OCI-LY3 (cell line): ENCODE measurements at regions not wholly inside any gene's neighbourhood (a gene's known extent, or its start where the extent isn't known, plus 50 kb on each side); places are given as distances from the start of the nearest gene placed in this dataset.

Experiments
- EZH2phosphoT487 ChIP-seq: fragments of 200-600 bp; shearing (Covaris generic); IDR thresholded peaks from 2 replicates; pipeline ENCODE4 v1.6.1; 2018; ENCODE audit warnings: antibody characterized with exemption, mixed run types, low read depth
- TF ChIP-seq, protein P1 (sequence below): fragments of 200-600, 300-600 bp; sonication (generic); IDR thresholded peaks from 2 replicates; pipeline ENCODE4 v1.5.1; 2014; ENCODE audit warnings: antibody characterized with exemption, low read length, low read depth

DNA sequence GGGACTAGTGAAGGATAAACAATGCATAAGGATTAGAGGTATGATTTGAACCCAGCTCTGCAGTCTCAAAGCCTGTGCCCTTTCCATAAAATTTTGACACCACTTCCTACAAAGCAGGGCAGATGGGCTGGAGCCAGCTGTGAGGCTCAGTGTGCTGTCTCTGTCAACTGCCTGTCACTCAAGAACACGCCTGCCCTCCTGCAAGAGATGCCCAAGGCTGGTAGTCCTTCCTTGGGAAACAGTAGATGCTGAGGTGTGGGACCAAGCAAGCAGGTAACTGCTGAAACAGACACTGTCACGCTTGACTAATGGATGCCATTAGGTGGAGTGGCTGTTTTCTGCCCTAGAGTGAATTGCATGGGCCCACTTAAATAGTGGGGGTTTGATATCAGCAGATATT lies 402.0 kb downstream of the PTPRU start:
- TF ChIP-seq, protein P1, sequence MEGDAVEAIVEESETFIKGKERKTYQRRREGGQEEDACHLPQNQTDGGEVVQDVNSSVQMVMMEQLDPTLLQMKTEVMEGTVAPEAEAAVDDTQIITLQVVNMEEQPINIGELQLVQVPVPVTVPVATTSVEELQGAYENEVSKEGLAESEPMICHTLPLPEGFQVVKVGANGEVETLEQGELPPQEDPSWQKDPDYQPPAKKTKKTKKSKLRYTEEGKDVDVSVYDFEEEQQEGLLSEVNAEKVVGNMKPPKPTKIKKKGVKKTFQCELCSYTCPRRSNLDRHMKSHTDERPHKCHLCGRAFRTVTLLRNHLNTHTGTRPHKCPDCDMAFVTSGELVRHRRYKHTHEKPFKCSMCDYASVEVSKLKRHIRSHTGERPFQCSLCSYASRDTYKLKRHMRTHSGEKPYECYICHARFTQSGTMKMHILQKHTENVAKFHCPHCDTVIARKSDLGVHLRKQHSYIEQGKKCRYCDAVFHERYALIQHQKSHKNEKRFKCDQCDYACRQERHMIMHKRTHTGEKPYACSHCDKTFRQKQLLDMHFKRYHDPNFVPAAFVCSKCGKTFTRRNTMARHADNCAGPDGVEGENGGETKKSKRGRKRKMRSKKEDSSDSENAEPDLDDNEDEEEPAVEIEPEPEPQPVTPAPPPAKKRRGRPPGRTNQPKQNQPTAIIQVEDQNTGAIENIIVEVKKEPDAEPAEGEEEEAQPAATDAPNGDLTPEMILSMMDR, result no peak
- no peak for TF ChIP-seq EZH2phosphoT487
